GM12864 (cell line): ENCODE measurements at regions not wholly inside any gene's neighbourhood (a gene's known extent, or its start where the extent isn't known, plus 50 kb on each side); places are given as distances from the start of the nearest gene placed in this dataset.

Source experiments
- DNase-seq: peaks from one replicate; pipeline ENCODE4 v3.0.0-alpha.2; 2011; ENCODE audit warnings: low read depth
- H3K4me3 ChIP-seq: 2 replicates; pipeline ENCODE4 v1.5.1; 2011; ENCODE audit warnings: mild to moderate bottlenecking, low read depth, low read length, control low read depth
- CTCF ChIP-seq: IDR thresholded peaks from 2 replicates; pipeline ENCODE4 v1.5.1; 2011; ENCODE audit warnings: low read depth, mild to moderate bottlenecking, moderate library complexity, low read length, control low read depth, inconsistent platforms; ENCODE audit errors: missing control alignments

GRCh38 chr21:22885614-22886013 is 1887.4 kb downstream of the NCAM2 start:
- no peak overlapping the region for H3K4me3 ChIP-seq
- no peak for TF ChIP-seq CTCF
- DNase-seq, result no peak

- TF ChIP-seq CTCF, result no peak
- no peak for DNase-seq
- no peak overlapping the region for H3K4me3 ChIP-seq
Observed at GRCh38 chr21:22889445-22889844, 1891.2 kb downstream of the NCAM2 start.

GRCh38 chr21:22890656-22891055 is 1892.4 kb downstream of the NCAM2 start:
- DNase-seq, result no peak
- no peak overlapping the region for H3K4me3 ChIP-seq
- TF ChIP-seq CTCF, result no peak

GRCh38 chr21:22892028-22892427 is 1893.8 kb downstream of the NCAM2 start:
- no peak for TF ChIP-seq CTCF
- no peak overlapping the region for H3K4me3 ChIP-seq
- DNase-seq, result no peak

- no peak overlapping the region for H3K4me3 ChIP-seq
- DNase-seq, result no peak
- TF ChIP-seq CTCF, result no peak
Observed at GRCh38 chr21:22892740-22893139, 1894.5 kb downstream of the NCAM2 start.

GRCh38 chr21:22898051-22898665 is 1899.9 kb downstream of the NCAM2 start:
- no peak overlapping the region for H3K4me3 ChIP-seq
- no peak for DNase-seq
- no peak for TF ChIP-seq CTCF

GRCh38 chr21:22900490-22900889 is 1902.3 kb downstream of the NCAM2 start:
- no peak for DNase-seq
- TF ChIP-seq CTCF, result no peak
- no peak overlapping the region for H3K4me3 ChIP-seq
